ENCODE measurements at regions not wholly inside any gene's neighbourhood (a gene's known extent, or its start where the extent isn't known, plus 50 kb on each side); places are given as distances from the start of the nearest gene placed in this dataset.

DNA sequence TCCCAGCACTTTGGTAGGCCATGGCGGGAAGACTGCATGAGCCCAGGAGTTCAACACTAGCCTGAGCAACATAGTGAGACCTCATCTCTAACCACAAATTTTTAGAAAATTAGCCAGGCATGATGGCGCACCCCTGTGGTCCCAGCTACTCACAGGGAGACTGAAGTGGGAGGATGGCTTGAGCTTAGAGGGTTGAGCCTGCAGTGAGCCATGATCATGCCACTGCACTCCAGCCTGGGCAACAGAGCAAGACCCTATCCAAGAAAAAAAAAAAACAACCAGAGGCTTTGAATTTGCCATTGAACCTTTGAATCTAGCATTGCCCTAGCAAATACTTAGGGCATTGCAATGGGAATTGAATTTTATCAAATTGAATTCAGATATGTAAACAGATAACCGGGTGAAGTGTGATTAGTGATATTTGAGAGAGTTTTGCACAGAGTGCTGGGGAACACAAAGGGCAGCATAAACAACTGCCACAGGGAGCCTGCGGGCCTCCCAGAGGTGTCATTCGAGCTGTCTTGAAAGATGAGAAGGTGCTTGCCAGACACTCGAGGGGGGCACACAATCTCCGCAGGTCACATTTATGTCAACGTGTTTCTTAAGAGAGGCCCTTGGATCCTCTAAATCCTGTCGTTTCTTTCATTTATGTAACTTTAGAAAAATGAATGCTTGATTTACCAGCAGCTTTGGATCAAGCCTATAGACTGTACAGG lies 200.3 kb downstream of the AASDH start:
- Mint-ChIP-seq H3K4me1 (ENCODE audit: low read depth) (peaks cover 19% of the 10 kb centered on the region), H3K4me3 (no peak overlapping the region), H3K36me3 (ENCODE audit: low read depth) (no peaks in the 10 kb centered on the region), H3K27me3 (ENCODE audit: insufficient read depth) (no peaks in the 10 kb centered on the region), H3K9me3 (peaks cover 7% of the 10 kb centered on the region), H3K27ac (no peak overlapping the region)
- DNase-seq (ENCODE audit: low spot score): no peak
- intact Hi-C loops (cut with micrococcal nuclease): loop anchor here (10.0 kb wide), 1 partner anchor 118 kb away; no protein-coding TSS in a partner anchor

DNA sequence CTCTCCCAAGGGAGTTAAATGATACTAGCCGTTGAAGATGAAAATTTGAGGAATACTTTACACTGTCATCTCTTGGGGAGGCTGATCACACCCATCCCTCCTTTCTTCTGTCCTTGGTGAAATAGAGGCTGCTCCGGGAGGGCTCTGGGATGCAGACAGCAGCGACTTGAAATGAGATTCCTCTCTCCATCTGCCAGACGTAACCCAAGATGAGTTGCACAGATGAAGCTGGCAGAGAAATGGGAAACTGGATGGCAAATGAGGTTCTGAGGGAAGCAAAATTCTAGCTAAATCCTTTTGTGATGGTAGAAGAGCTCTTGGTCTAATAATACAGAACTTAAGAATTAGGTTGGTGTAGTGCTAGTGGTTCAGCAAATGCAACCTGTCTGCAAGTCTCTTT lies 201.4 kb downstream of the AASDH start:
- Mint-ChIP-seq H3K9me3 (no peaks in the 10 kb centered on the region), H3K27ac (no peak overlapping the region), H3K4me3 (no peak overlapping the region), H3K27me3 (ENCODE audit: insufficient read depth) (no peaks in the 10 kb centered on the region), H3K36me3 (ENCODE audit: low read depth) (no peaks in the 10 kb centered on the region), H3K4me1 (ENCODE audit: low read depth) (peaks cover 30% of the 10 kb centered on the region)
- intact Hi-C loops (cut with micrococcal nuclease): loop anchor here (10.0 kb wide), 1 partner anchor 119 kb away; no protein-coding TSS in a partner anchor
- no peak for DNase-seq (ENCODE audit: low spot score)

DNA sequence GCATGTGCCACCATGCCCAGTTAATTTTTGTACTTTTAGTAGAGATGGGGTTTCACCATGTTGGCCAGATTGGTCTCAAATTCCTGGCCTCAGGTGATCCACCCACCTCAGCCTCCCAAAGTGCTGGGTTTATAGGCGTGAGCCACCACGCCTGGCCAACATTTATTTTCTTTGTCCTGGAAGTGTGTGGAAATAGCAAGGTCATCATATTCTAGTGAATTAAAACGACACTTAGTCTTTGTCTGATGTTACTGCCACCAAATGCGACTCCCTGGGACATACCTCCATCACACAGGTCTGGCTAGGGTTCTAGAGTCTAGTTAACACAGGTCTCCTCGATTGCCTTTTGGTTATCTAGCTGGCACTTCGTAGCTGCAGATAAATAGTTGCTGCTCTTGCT lies 203.1 kb downstream of the AASDH start:
- no peaks in the 10 kb centered on the region for H3K9me3 Mint-ChIP-seq
- no peaks in the 10 kb centered on the region for H3K27me3 Mint-ChIP-seq (ENCODE audit: insufficient read depth)
- no peak for DNase-seq (ENCODE audit: low spot score)
- no peak overlapping the region for H3K4me3 Mint-ChIP-seq
- H3K36me3 Mint-ChIP-seq (ENCODE audit: low read depth): no peaks in the 10 kb centered on the region
- peaks cover 35% of the 10 kb centered on the region for H3K4me1 Mint-ChIP-seq (ENCODE audit: low read depth)
- H3K27ac Mint-ChIP-seq: no peak overlapping the region
- intact Hi-C loops (cut with micrococcal nuclease): loop anchor here (10.0 kb wide), 1 partner anchor 121 kb away; no protein-coding TSS in a partner anchor

DNA sequence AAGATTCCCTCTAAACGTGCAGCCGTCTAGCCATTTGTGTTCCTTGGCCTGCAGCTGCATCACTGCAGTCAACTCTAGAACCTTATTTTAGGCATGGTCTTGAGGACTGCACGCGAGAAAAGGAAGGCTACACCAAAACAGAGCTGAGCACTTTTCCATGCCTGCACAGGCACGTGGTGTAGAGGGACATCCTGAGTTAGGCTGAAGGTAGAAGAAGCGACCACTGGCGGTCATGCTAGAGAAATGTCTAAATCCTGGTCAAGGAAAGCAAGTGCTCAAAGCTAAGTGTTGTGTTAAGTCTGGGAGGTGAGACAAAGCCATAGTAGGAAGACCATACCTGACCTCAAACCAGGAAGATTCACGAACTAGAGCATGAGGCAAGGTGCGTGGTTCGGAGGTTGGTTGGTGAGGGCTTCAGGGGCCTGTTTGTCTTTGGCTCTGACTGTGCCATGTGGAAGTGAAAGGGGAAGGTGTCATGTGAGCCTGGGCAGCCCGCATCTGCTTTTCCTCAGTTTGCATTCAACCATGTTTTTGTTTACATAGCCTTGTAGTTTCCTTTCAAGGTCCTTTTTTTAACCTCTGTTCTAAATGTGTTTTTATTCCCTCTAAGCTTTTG lies 203.8 kb downstream of the AASDH start:
- H3K27ac Mint-ChIP-seq: no peak overlapping the region
- DNase-seq (ENCODE audit: low spot score): no peak
- no peaks in the 10 kb centered on the region for H3K9me3 Mint-ChIP-seq
- no peaks in the 10 kb centered on the region for H3K36me3 Mint-ChIP-seq (ENCODE audit: low read depth)
- H3K4me3 Mint-ChIP-seq: no peak overlapping the region
- intact Hi-C loops (cut with micrococcal nuclease): loop anchor here (10.0 kb wide), 1 partner anchor 121 kb away; no protein-coding TSS in a partner anchor
- peaks cover 35% of the 10 kb centered on the region for H3K4me1 Mint-ChIP-seq (ENCODE audit: low read depth)
- no peaks in the 10 kb centered on the region for H3K27me3 Mint-ChIP-seq (ENCODE audit: insufficient read depth)

DNA sequence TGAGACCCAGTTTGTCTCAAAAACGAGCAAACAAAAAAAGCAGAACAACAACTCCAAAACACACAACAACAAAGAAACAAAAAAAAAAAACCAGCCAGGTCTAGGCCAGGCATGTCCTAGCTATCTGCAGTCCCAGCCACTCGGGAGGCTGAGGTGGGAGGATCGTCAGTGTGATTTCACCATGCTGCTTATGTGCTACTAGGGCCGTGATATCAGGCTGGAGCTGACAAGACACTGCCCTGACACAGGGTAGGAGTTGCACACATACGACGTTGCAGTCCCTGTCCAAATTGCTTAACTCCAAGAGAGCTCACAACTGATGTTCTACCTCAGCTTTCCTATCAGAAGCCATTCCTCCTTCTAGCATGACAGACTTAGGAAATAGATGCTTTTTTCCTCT lies 204.9 kb downstream of the AASDH start:
- Mint-ChIP-seq H3K27ac (no peak overlapping the region), H3K4me3 (no peak overlapping the region), H3K4me1 (ENCODE audit: low read depth) (peaks cover 35% of the 10 kb centered on the region), H3K9me3 (peaks cover 4% of the 10 kb centered on the region), H3K36me3 (ENCODE audit: low read depth) (no peaks in the 10 kb centered on the region), H3K27me3 (ENCODE audit: insufficient read depth) (no peaks in the 10 kb centered on the region)
- DNase-seq (ENCODE audit: low spot score): no peak
- intact Hi-C loops (cut with micrococcal nuclease): loop anchor here (10.0 kb wide), 1 partner anchor 122 kb away; no protein-coding TSS in a partner anchor

DNA sequence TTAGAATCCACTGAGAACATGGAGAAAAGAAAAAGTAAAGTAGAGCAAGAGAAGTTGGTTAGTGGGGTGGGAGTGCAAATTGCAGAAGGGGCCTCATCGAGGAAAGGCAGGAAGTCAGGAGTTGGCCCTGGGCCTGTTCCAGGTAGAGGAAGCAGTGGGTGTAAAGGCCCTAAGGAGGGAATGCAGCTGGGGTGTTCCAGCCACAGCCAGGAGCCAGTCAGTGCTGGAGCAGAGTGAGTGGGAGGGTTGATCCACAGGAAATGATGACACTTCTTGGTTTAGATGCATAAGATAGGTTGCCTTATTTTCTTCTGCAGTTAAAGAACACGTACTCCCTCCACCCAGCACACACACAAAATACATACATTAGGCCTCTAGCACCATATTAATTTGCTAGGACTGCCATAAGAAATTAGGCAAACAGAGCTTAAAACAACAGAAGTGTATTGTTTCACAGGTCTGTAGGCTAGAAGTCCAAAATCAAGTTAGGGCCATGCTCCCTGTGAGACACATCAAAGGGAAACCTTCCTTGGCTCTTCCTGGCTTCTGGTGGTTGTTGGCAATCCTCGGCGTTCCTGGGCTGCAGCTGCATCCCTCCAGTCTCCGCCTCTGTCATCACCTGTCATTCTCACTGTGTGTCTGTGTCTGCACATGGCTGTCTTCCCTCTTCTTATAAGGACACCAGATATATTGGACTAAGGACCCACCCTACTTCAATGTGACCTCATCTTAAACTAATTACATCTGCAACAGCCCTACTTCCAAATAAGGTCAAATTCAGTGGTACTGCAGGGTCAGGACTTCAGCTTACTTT lies 205.9 kb downstream of the AASDH start:
- intact Hi-C loops (cut with micrococcal nuclease): loop anchor here (1.0 to 10.0 kb wide), 3 partner anchors 80 to 233 kb away; partner anchors contain the start of gene CEP135
- Mint-ChIP-seq H3K4me3 (peak overlapping the region; percentile 55), H3K9me3 (peaks cover 9% of the 10 kb centered on the region), H3K4me1 (ENCODE audit: low read depth) (peaks cover 32% of the 10 kb centered on the region), H3K27me3 (ENCODE audit: insufficient read depth) (no peaks in the 10 kb centered on the region), H3K27ac (peak overlapping the region; percentile 73), H3K36me3 (ENCODE audit: low read depth) (no peaks in the 10 kb centered on the region)
- peak; percentile 4 for DNase-seq (ENCODE audit: low spot score)

DNA sequence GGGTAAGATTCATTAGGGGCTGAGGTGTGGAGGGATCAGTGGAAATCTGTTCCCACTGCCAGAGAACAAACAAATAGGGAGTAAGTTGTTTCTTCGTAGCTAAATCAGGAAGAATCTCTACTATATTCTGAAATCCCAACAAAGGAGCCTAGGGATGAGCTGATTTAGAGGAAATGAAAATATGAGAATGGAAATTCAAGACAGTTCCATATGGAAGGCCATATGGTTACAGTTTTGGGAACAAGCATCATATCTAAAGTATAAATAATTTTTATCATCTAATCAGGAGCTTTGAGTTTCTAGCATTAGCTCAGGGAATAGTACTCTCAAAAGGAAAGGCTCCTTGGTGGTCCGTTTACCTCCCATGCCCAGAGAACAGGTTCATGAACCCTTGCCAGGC lies 218.2 kb downstream of the AASDH start:
- no peak overlapping the region for H3K4me3 Mint-ChIP-seq
- peaks cover 6% of the 10 kb centered on the region for H3K9me3 Mint-ChIP-seq
- intact Hi-C loops (cut with micrococcal nuclease): no loop called here
- no peak for DNase-seq (ENCODE audit: low spot score)
- H3K36me3 Mint-ChIP-seq (ENCODE audit: low read depth): no peaks in the 10 kb centered on the region
- no peaks in the 10 kb centered on the region for H3K4me1 Mint-ChIP-seq (ENCODE audit: low read depth)
- H3K27ac Mint-ChIP-seq: no peak overlapping the region
- peaks cover 8% of the 10 kb centered on the region for H3K27me3 Mint-ChIP-seq (ENCODE audit: insufficient read depth)

DNA sequence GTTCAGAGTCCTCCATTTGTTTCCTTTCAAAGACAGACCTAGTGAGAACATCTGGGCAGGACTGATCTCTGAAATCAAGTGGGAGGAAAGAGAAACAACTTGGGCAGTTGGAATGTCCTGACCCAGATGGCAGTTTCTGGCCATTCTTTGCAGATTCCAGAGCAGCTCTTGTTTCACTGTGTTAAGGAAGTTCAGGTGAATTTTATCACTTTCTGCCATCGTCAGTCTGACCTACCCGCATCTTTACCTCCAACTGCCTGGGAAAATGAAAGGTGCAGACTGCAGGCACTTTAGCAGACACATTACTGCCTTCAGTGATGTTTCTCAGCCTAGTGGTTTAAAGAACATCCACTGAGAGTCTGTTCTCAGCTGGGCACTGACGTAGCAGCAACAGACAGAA lies 216.2 kb downstream of the CEP135 start:
- Mint-ChIP-seq H3K27ac (no peak overlapping the region), H3K27me3 (ENCODE audit: insufficient read depth) (peaks cover 13% of the 10 kb centered on the region), H3K36me3 (ENCODE audit: low read depth) (no peaks in the 10 kb centered on the region), H3K4me3 (no peak overlapping the region), H3K9me3 (peaks cover 6% of the 10 kb centered on the region), H3K4me1 (ENCODE audit: low read depth) (no peaks in the 10 kb centered on the region)
- intact Hi-C loops (cut with micrococcal nuclease): no loop called here
- no peak for DNase-seq (ENCODE audit: low spot score)

DNA sequence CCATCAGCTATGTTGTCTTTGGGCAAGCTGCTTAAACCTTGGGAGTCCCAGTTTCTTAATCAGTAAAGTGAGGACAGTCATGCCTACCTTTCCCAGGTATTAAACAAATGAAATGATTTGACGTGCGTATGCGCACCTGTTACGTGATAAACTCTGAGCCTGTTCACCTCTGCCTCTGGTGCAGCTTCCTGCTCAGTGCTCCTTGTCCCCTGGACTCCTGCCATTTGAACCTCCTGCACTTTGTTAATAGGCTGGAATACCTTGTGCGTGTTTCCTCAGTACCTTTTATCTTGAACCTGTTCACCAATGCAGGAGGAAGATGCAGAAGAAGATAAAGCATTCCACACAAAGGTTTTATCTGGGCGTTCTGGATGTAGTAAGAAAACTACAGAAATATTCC lies 211.9 kb downstream of the CEP135 start:
- H3K36me3 Mint-ChIP-seq (ENCODE audit: low read depth): no peaks in the 10 kb centered on the region
- no peak overlapping the region for H3K4me3 Mint-ChIP-seq
- no peak for DNase-seq (ENCODE audit: low spot score)
- intact Hi-C loops (cut with micrococcal nuclease): no loop called here
- no peak overlapping the region for H3K27ac Mint-ChIP-seq
- no peaks in the 10 kb centered on the region for H3K4me1 Mint-ChIP-seq (ENCODE audit: low read depth)
- H3K27me3 Mint-ChIP-seq (ENCODE audit: insufficient read depth): peaks cover 8% of the 10 kb centered on the region
- no peaks in the 10 kb centered on the region for H3K9me3 Mint-ChIP-seq

DNA sequence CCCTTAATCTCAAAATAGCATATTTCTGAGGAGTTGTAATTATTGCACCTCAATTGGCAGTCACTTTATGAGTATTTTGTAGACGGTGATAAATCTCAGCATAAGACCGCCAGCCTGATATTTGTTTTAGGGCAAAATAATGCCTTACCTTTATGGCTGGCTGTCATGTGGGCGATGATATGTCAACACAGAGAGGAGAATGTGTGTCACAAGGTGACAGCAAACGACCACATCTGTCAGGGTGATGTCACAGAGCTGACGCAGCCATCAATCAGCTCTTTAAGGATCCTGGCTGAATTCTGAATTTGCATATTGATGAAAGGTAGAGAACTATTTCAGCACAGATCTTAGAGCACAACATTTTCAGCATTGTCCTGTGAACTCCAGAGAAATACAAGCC lies 209.7 kb downstream of the CEP135 start:
- no peaks in the 10 kb centered on the region for H3K4me1 Mint-ChIP-seq (ENCODE audit: low read depth)
- peaks cover 11% of the 10 kb centered on the region for H3K27me3 Mint-ChIP-seq (ENCODE audit: insufficient read depth)
- no peak overlapping the region for H3K27ac Mint-ChIP-seq
- no peak for DNase-seq (ENCODE audit: low spot score)
- intact Hi-C loops (cut with micrococcal nuclease): no loop called here
- H3K4me3 Mint-ChIP-seq: no peak overlapping the region
- H3K36me3 Mint-ChIP-seq (ENCODE audit: low read depth): no peaks in the 10 kb centered on the region
- H3K9me3 Mint-ChIP-seq: no peaks in the 10 kb centered on the region

DNA sequence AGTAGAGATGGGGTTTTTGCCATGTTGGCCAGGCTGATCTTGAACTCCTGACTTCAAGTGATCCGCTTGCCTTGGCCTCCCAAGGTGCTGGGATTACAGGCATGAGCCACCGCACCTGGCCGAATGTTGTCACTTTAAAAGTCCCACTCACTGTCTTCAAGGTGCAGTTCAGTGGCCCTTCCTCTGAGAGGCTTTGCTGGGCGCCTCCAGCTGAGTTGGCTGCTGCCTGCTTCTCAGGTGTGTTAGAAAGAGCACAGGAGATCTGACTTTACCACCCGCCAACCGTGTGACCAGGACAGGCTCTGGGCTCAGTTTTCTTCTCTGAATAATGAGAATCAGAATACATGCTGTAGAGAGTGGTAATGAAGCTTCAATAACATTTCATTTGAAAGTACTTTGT lies 207.4 kb downstream of the CEP135 start:
- Mint-ChIP-seq H3K9me3 (no peaks in the 10 kb centered on the region), H3K36me3 (ENCODE audit: low read depth) (no peaks in the 10 kb centered on the region), H3K4me3 (no peak overlapping the region), H3K4me1 (ENCODE audit: low read depth) (no peaks in the 10 kb centered on the region), H3K27me3 (ENCODE audit: insufficient read depth) (peaks cover 5% of the 10 kb centered on the region), H3K27ac (no peak overlapping the region)
- DNase-seq (ENCODE audit: low spot score): no peak
- intact Hi-C loops (cut with micrococcal nuclease): no loop called here

DNA sequence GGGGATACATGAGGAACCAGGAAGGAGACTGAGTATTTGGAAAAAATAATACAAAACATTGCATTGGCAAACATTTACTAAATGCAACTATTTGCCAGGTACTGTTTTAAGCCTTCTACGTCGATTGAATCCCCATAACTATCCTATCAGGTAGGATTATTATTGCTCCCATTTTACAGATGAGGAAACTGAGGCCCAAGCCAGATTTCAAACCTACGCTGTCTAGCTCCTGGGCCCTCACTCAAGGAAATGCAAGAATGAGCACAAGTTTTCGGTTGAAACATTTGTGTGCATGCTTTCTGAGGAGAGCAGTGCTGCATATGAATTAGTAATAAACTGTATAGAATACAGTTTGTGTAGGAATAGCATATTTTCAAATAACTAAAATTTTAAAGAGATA lies 206.7 kb downstream of the CEP135 start:
- H3K4me1 Mint-ChIP-seq (ENCODE audit: low read depth): no peaks in the 10 kb centered on the region
- no peak for DNase-seq (ENCODE audit: low spot score)
- no peaks in the 10 kb centered on the region for H3K9me3 Mint-ChIP-seq
- intact Hi-C loops (cut with micrococcal nuclease): no loop called here
- H3K36me3 Mint-ChIP-seq (ENCODE audit: low read depth): no peaks in the 10 kb centered on the region
- no peak overlapping the region for H3K4me3 Mint-ChIP-seq
- no peak overlapping the region for H3K27ac Mint-ChIP-seq
- peaks cover 3% of the 10 kb centered on the region for H3K27me3 Mint-ChIP-seq (ENCODE audit: insufficient read depth)

DNA sequence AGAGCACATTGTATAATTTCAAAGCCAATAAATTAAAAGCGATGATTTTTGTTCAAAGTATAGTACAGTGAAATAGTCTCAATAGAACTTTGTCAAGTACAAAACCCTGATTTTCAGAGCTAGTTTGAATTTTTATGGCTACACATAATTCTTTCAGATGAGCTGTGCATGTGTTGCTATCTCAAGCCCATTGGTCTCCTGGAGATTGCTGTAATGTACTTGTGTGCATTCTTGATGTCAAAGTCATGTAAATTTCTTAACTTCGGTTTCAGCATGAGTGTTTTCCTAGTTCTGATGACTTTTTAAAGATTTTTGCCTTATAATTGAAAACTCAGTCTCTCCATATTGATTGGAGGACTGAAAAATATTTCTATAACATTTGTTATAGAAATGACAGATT lies 200.8 kb downstream of the CEP135 start:
- Mint-ChIP-seq H3K4me3 (no peak overlapping the region), H3K36me3 (ENCODE audit: low read depth) (no peaks in the 10 kb centered on the region), H3K4me1 (ENCODE audit: low read depth) (peaks cover 7% of the 10 kb centered on the region), H3K9me3 (no peaks in the 10 kb centered on the region), H3K27ac (no peak overlapping the region), H3K27me3 (ENCODE audit: insufficient read depth) (peaks cover 4% of the 10 kb centered on the region)
- no peak for DNase-seq (ENCODE audit: low spot score)
- intact Hi-C loops (cut with micrococcal nuclease): no loop called here
